Transverse colon (tissue), 4 donors: ENCODE measurements at regions not wholly inside any gene's neighbourhood (a gene's known extent, or its start where the extent isn't known, plus 50 kb on each side); places are given as distances from the start of the nearest gene placed in this dataset.

ENCODE experiments used
- DNase-seq: peaks from one replicate; pipeline ENCODE4 v3.0.0-alpha.2; 2019
- H3K27ac ChIP-seq, 4 donors: fragments of 200-600 bp; sonication (generic); 2 replicates each; pipeline ENCODE4 v1.5.1; 2016 to 2018; ENCODE audit warnings: inconsistent platforms in 4 of 4
- H3K27me3 ChIP-seq: fragments of 200-600 bp; sonication (generic); 2 replicates; pipeline ENCODE4 v1.5.1; 2017; ENCODE audit warnings: inconsistent platforms
- H3K36me3 ChIP-seq, 4 donors: fragments of 200-600 bp; sonication (generic); 2 replicates each; pipeline ENCODE4 v1.5.1; 2017 to 2019; ENCODE audit warnings: inconsistent platforms in 4 of 4
- H3K4me1 ChIP-seq, 4 donors: fragments of 200-600 bp; sonication (generic); 2 replicates each; pipeline ENCODE4 v1.5.1; 2017 to 2020; ENCODE audit warnings: inconsistent platforms in 4 of 4
- H3K4me3 ChIP-seq, 4 donors: fragments of 200-600 bp; sonication (generic); 1 replicate in 1 of 4; 2 replicates in 3 of 4; pipeline versions ENCODE4 v1.5.1 to v1.6.1; 2017 to 2019; ENCODE audit warnings: inconsistent platforms in 4 of 4
- H3K9me3 ChIP-seq, 2 donors: fragments of 200-600 bp; sonication (generic); 2 replicates each; pipeline ENCODE4 v1.5.1; 2017 to 2019; ENCODE audit warnings: inconsistent platforms in 2 of 2
- CTCF ChIP-seq, 5 experiments: fragments of 200-600 bp in 3 of 5; fragments of 450-650 bp in 2 of 5; sonication (generic) in 3 of 5; IDR thresholded peaks; 1 replicate in 2 of 5; 2 replicates in 3 of 5; pipeline ENCODE4 v1.5.1; 2016 to 2017; ENCODE audit warnings: antibody characterized with exemption in 5 of 5, inconsistent platforms in 3 of 5, mild to moderate bottlenecking in 2 of 5, moderate library complexity in 1 of 5
- EP300 ChIP-seq: sonication (generic); formaldehyde crosslinking; IDR thresholded peaks from one replicate; pipeline ENCODE4 v1.6.1; 2017; ENCODE audit warnings: antibody characterized with exemption, low read depth
- POLR2A ChIP-seq: fragments of 450-650 bp; IDR thresholded peaks from one replicate; pipeline ENCODE4 v1.6.1; 2016; ENCODE audit warnings: antibody characterized with exemption, mild to moderate bottlenecking, moderate library complexity
- POLR2AphosphoS5 ChIP-seq, 3 donors: sonication (generic); formaldehyde crosslinking; IDR thresholded peaks; one replicate each; pipeline ENCODE4 v1.6.1; 2016; ENCODE audit warnings: antibody characterized with exemption in 3 of 3
- WGBS, 2 donors: methylation state at CpG; one replicate each; pipeline ENCODE4 v1.1.5; 2018; ENCODE audit warnings: low coverage in 1 of 2; 5-methylcytosine and 5-hydroxymethylcytosine counted together
- in situ Hi-C, 4 donors: fragments of 200-750 bp; cut with MboI; loops; one replicate each; pipeline versions ENCODE4 v1.15.0 to v1.15.1; 2017; ENCODE audit warnings: low sequenced_read_pairs in 3 of 4, low pct_ligation_motif_present in 1 of 4, low pct_unique_long_range_greater_than_20kb in 1 of 4
- intact Hi-C: fragments of 100-400 bp; cut with DNase I; formaldehyde crosslinking; loops from one replicate; pipeline ENCODE4 v1.15.1; 2023; ENCODE audit warnings: low total_unique reads

GRCh38 chr3:153625506-153625905 is 463.5 kb downstream of the RAP2B start:
- Histone ChIP-seq H3K27me3 (no peaks in the 10 kb centered on the region), H3K27ac (no peak overlapping the region), H3K4me3 (no peak overlapping the region), H3K4me1 (no peaks in the 10 kb centered on the region), H3K36me3 (no peaks in the 10 kb centered on the region), H3K9me3 (no peaks in the 10 kb centered on the region)
- TF ChIP-seq CTCF (IDR thresholded peaks at IDR 0.05) (no peak), POLR2A (no peak), EP300 (no peak), POLR2AphosphoS5 (IDR thresholded peaks at IDR 0.05) (no peak)
- DNase-seq: no peak
- WGBS, 2 donors: 83 to 95% methylated on average over 2 to 3 of the region's 3 CpGs
- intact Hi-C loops: no loop called here
- in situ Hi-C loops: no loop called here

GRCh38 chr3:153626158-153626557 is 464.1 kb downstream of the RAP2B start:
- intact Hi-C loops: no loop called here
- Histone ChIP-seq H3K27ac (no peak overlapping the region), H3K9me3 (no peaks in the 10 kb centered on the region), H3K27me3 (no peaks in the 10 kb centered on the region), H3K4me3 (no peak overlapping the region), H3K4me1 (no peaks in the 10 kb centered on the region), H3K36me3 (no peaks in the 10 kb centered on the region)
- TF ChIP-seq EP300 (no peak), POLR2AphosphoS5 (IDR thresholded peaks at IDR 0.05) (no peak), CTCF (IDR thresholded peaks at IDR 0.05) (no peak), POLR2A (no peak)
- in situ Hi-C loops: no loop called here
- DNase-seq: no peak
- WGBS, 2 donors: 76 to 86% methylated on average over 1 to 2 of the region's 2 CpGs

GRCh38 chr3:153628591-153628990 is 466.6 kb downstream of the RAP2B start:
- in situ Hi-C loops (no loop called here), intact Hi-C loops (no loop called here)
- DNase-seq: no peak
- Histone ChIP-seq H3K27ac (no peak overlapping the region), H3K36me3 (no peaks in the 10 kb centered on the region), H3K9me3 (no peaks in the 10 kb centered on the region), H3K4me1 (no peaks in the 10 kb centered on the region), H3K27me3 (no peaks in the 10 kb centered on the region), H3K4me3 (no peak overlapping the region)
- 40 to 50% methylated on average over 4 of the region's 4 CpGs for WGBS, 2 donors
- no peak for TF ChIP-seq POLR2AphosphoS5 (IDR thresholded peaks at IDR 0.05)
- TF ChIP-seq CTCF (IDR thresholded peaks at IDR 0.05): no peak
- TF ChIP-seq POLR2A: no peak
- TF ChIP-seq EP300: no peak

GRCh38 chr3:153629148-153629547 is 467.1 kb downstream of the RAP2B start:
- DNase-seq: no peak
- no peak for TF ChIP-seq EP300
- TF ChIP-seq POLR2AphosphoS5 (IDR thresholded peaks at IDR 0.05): no peak
- no peak for TF ChIP-seq CTCF (IDR thresholded peaks at IDR 0.05)
- TF ChIP-seq POLR2A: no peak
- Histone ChIP-seq H3K4me3 (no peak overlapping the region), H3K4me1 (no peaks in the 10 kb centered on the region), H3K27ac (no peak overlapping the region), H3K36me3 (no peaks in the 10 kb centered on the region), H3K9me3 (no peaks in the 10 kb centered on the region), H3K27me3 (no peaks in the 10 kb centered on the region)
- intact Hi-C loops (no loop called here), in situ Hi-C loops (no loop called here)
- WGBS, 2 donors: 84% methylated on average over 2 of the region's 2 CpGs; no CpG with 5 or more reads in 1 of the 2 donors
